ENCODE measurements at regions not wholly inside any gene's neighbourhood (a gene's known extent, or its start where the extent isn't known, plus 50 kb on each side); places are given as distances from the start of the nearest gene placed in this dataset.

DNA sequence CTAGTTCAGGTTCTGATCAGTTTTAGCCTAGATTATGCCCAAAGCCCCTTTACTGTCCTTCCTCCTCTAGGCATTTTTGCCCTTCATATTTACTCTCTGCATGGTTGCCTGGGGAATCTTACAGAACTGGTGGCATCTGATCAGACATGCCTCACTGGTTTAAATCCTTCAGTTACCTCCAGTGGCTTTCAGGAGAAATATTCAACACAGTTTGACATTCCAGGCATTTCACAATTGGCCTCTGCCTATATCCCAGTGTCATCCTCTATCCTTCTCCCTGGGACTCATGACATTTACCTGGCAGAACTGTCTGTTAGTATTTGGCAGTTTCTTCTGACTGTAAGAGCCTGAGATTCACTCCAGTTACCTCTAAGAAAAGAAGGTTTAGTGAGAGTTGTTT lies 152.9 kb upstream of the MEIS1 start:
- no peaks in the 10 kb centered on the region for H3K9me3 ChIP-seq (ENCODE audit: low read depth)
- H3K4me3 ChIP-seq: no peak overlapping the region
- H4K20me1 ChIP-seq (ENCODE audit: insufficient read depth, poor library complexity, severe bottlenecking): no peaks in the 10 kb centered on the region
- H3K36me3 ChIP-seq (replicated peaks; ENCODE audit: insufficient read depth, low read depth): no peaks in the 10 kb centered on the region
- TF ChIP-seq EZH2phosphoT487 (IDR thresholded peaks at IDR 0.05; ENCODE audit: low read depth, severe bottlenecking, unreplicated experiment): no peak
- TF ChIP-seq, protein P1, sequence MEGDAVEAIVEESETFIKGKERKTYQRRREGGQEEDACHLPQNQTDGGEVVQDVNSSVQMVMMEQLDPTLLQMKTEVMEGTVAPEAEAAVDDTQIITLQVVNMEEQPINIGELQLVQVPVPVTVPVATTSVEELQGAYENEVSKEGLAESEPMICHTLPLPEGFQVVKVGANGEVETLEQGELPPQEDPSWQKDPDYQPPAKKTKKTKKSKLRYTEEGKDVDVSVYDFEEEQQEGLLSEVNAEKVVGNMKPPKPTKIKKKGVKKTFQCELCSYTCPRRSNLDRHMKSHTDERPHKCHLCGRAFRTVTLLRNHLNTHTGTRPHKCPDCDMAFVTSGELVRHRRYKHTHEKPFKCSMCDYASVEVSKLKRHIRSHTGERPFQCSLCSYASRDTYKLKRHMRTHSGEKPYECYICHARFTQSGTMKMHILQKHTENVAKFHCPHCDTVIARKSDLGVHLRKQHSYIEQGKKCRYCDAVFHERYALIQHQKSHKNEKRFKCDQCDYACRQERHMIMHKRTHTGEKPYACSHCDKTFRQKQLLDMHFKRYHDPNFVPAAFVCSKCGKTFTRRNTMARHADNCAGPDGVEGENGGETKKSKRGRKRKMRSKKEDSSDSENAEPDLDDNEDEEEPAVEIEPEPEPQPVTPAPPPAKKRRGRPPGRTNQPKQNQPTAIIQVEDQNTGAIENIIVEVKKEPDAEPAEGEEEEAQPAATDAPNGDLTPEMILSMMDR (IDR thresholded peaks at IDR 0.05; ENCODE audit: poor library complexity): no peak
- no peak for TF ChIP-seq EZH2 (IDR thresholded peaks at IDR 0.05; ENCODE audit: borderline replicate concordance)
- no peaks in the 10 kb centered on the region for H3K79me2 ChIP-seq
- H3K27me3 ChIP-seq: no peaks in the 10 kb centered on the region
- H3K4me1 ChIP-seq (ENCODE audit: insufficient read depth): no peaks in the 10 kb centered on the region
- H3K27ac ChIP-seq: no peak overlapping the region
- no peak overlapping the region for H3K4me2 ChIP-seq
- H2AFZ ChIP-seq: no peak overlapping the region
- no peak for DNase-seq (ENCODE audit: low spot score)
- H3K9me2 ChIP-seq (replicated peaks; ENCODE audit: insufficient read depth): no peaks in the 10 kb centered on the region

DNA sequence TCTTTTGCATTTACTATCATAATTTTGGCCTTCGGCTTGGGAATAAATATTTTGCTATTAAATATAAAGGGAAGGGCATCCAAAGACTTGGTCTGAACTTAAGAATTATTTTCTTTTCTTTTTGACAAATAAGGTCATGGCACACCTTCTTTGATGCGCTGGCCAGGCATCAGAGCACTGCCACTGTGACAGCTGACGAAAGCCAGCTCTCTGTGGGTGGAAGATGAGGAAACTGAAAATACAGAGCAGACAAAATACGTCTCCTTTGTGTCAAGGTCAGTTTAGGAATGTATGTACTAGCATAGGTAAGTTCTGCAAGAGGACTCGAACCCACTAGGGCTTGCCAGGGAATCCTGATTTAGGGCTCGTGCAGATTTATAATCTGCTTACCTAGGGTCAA lies 155.9 kb upstream of the MEIS1 start:
- H3K4me1 ChIP-seq (ENCODE audit: insufficient read depth): no peaks in the 10 kb centered on the region
- DNase-seq (ENCODE audit: low spot score): no peak
- WGBS (ENCODE audit: low lambda C conversion rate, missing lambda C conversion rate): 88% methylated on average over 6 of the region's 6 CpGs

DNA sequence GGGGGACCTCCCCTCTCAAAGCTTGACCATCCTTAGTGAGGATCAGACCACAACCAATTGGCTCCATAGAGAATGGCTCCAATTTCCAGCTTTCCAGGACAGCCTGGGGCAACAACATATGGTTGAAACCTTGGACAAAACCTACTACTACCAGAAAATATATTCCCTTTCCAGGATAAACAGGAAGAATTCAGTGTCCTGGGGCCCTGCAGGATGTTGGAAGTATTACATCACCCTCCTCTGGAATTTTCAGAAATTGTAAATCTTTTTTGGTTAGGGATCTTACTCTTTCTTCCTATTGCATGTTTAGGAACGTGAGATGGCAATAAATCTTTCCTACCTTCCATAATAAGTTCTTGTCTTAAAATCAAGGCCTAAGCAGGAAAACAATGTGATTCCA lies 158.9 kb upstream of the MEIS1 start:
- Histone ChIP-seq H3K27me3 (no peaks in the 10 kb centered on the region), H2AFZ (no peak overlapping the region), H3K4me3 (no peak overlapping the region), H4K20me1 (ENCODE audit: insufficient read depth, poor library complexity, severe bottlenecking) (no peaks in the 10 kb centered on the region), H3K27ac (no peak overlapping the region), H3K9me2 (replicated peaks; ENCODE audit: insufficient read depth) (no peaks in the 10 kb centered on the region), H3K4me2 (no peak overlapping the region), H3K9me3 (ENCODE audit: low read depth) (no peaks in the 10 kb centered on the region), H3K79me2 (no peaks in the 10 kb centered on the region), H3K36me3 (replicated peaks; ENCODE audit: insufficient read depth, low read depth) (no peaks in the 10 kb centered on the region), H3K4me1 (ENCODE audit: insufficient read depth) (no peaks in the 10 kb centered on the region)
- no peak for DNase-seq (ENCODE audit: low spot score)
- TF ChIP-seq EZH2 (IDR thresholded peaks at IDR 0.05; ENCODE audit: borderline replicate concordance) (no peak), EZH2phosphoT487 (IDR thresholded peaks at IDR 0.05; ENCODE audit: low read depth, severe bottlenecking, unreplicated experiment) (no peak)
- TF ChIP-seq, protein P1 (IDR thresholded peaks at IDR 0.05; ENCODE audit: poor library complexity): no peak
- WGBS (ENCODE audit: low lambda C conversion rate, missing lambda C conversion rate): 74% methylated on average over 1 of the region's 1 CpG

More for the DNA sequence above, 155.9 kb upstream of the MEIS1 start:
- H3K79me2 ChIP-seq: no peaks in the 10 kb centered on the region
- H3K36me3 ChIP-seq (replicated peaks; ENCODE audit: insufficient read depth, low read depth): no peaks in the 10 kb centered on the region
- no peak overlapping the region for H3K4me2 ChIP-seq
- no peak overlapping the region for H2AFZ ChIP-seq
- H3K4me3 ChIP-seq: no peak overlapping the region
- no peaks in the 10 kb centered on the region for H3K27me3 ChIP-seq
- H3K9me3 ChIP-seq (ENCODE audit: low read depth): no peaks in the 10 kb centered on the region
- H3K9me2 ChIP-seq (replicated peaks; ENCODE audit: insufficient read depth): no peaks in the 10 kb centered on the region
- TF ChIP-seq EZH2phosphoT487 (IDR thresholded peaks at IDR 0.05; ENCODE audit: low read depth, severe bottlenecking, unreplicated experiment) (no peak), EZH2 (IDR thresholded peaks at IDR 0.05; ENCODE audit: borderline replicate concordance) (no peak)
- TF ChIP-seq, protein P1 (IDR thresholded peaks at IDR 0.05; ENCODE audit: poor library complexity): no peak
- H4K20me1 ChIP-seq (ENCODE audit: insufficient read depth, poor library complexity, severe bottlenecking): no peaks in the 10 kb centered on the region
- H3K27ac ChIP-seq: no peak overlapping the region

DNA sequence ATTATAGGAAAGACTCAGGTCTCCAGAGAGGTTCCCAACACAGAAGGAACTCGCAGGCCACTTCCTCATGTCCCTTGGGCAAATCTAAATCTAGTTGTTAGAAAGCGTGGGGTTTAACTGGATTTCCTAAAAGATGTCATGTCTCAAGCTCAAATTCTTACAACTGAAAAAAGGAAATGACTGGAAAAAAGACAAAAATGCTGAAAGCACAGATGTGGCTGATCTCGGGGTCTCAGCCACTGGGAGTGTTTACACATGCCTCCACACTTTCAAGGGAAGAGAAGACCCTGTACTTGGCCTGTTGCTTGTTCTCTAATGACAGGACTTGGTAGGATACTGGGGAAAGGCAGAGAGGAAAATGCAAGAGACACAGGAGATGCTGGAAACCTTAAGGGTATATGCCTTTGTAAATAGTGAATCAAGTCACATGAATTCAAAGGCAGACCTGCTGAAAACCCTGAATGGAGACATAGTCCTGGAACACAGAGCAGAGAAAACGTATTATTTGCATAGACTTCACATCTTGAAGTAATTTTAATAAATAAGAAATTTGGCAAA lies 160.9 kb upstream of the MEIS1 start:
- Histone ChIP-seq H3K79me2 (no peaks in the 10 kb centered on the region), H2AFZ (no peak overlapping the region), H3K4me2 (no peak overlapping the region), H3K4me3 (no peak overlapping the region), H3K27me3 (no peaks in the 10 kb centered on the region), H4K20me1 (ENCODE audit: insufficient read depth, poor library complexity, severe bottlenecking) (no peaks in the 10 kb centered on the region), H3K27ac (no peak overlapping the region), H3K4me1 (ENCODE audit: insufficient read depth) (no peaks in the 10 kb centered on the region), H3K9me3 (ENCODE audit: low read depth) (no peaks in the 10 kb centered on the region), H3K36me3 (replicated peaks; ENCODE audit: insufficient read depth, low read depth) (no peaks in the 10 kb centered on the region), H3K9me2 (replicated peaks; ENCODE audit: insufficient read depth) (no peaks in the 10 kb centered on the region)
- no peak for DNase-seq (ENCODE audit: low spot score)
- WGBS (ENCODE audit: low lambda C conversion rate, missing lambda C conversion rate): 69% methylated on average over 4 of the region's 4 CpGs
- TF ChIP-seq EZH2phosphoT487 (IDR thresholded peaks at IDR 0.05; ENCODE audit: low read depth, severe bottlenecking, unreplicated experiment) (no peak), EZH2 (IDR thresholded peaks at IDR 0.05; ENCODE audit: borderline replicate concordance) (no peak)
- TF ChIP-seq, protein P1 (IDR thresholded peaks at IDR 0.05; ENCODE audit: poor library complexity): no peak
